SH-SY5Y (cell line): ENCODE measurements at regions not wholly inside any gene's neighbourhood (a gene's known extent, or its start where the extent isn't known, plus 50 kb on each side); places are given as distances from the start of the nearest gene placed in this dataset.

Source experiments
- GATA2 ChIP-seq: IDR thresholded peaks from 2 replicates; pipeline ENCODE4 v1.6.1; 2011; ENCODE audit warnings: mild to moderate bottlenecking, low read depth, low read length
- GATA3 ChIP-seq: IDR thresholded peaks from 2 replicates; pipeline ENCODE4 v1.6.1; 2011; ENCODE audit warnings: low read depth, mild to moderate bottlenecking, low read length, moderate library complexity

GRCh38 chr10:128730922-128731321 lies 604.7 kb upstream of the MKI67 start:
- no peak for TF ChIP-seq GATA2
- TF ChIP-seq GATA3 = no peak
